Hepatic stellate cell (primary cell): ENCODE measurements at regions not wholly inside any gene's neighbourhood (a gene's known extent, or its start where the extent isn't known, plus 50 kb on each side); places are given as distances from the start of the nearest gene placed in this dataset.
"Not testable (repeated sequence)": the region's sequence is repeated elsewhere in the genome, so short reads cannot be mapped to it uniquely, and the experiment has no call there.

Experiments used
- DNase-seq: peaks from one replicate; pipeline ENCODE4 v3.0.0; 2011; ENCODE audit warnings: low spot score

- DNase-seq = no peak
These were observed 280.0 kb upstream of the CRY1 start for GRCh38 chr12:107373238-107373809.

- DNase-seq = no peak
These were observed 281.0 kb upstream of the CRY1 start for GRCh38 chr12:107374161-107374840.

GRCh38 chr12:107375231-107375630 is 281.9 kb upstream of the CRY1 start:
- DNase-seq = no peak

GRCh38 chr12:107377596-107378385 is 284.4 kb upstream of the CRY1 start:
- no peak for DNase-seq

- no peak for DNase-seq
These were observed 285.3 kb upstream of the CRY1 start for GRCh38 chr12:107378609-107379008.

GRCh38 chr12:107379142-107379851 is 285.9 kb upstream of the CRY1 start:
- DNase-seq = not testable (repeated sequence)

- DNase-seq = no peak
These were observed 286.7 kb upstream of the CRY1 start for GRCh38 chr12:107379852-107380567.

- DNase-seq = no peak
These were observed 291.3 kb upstream of the CRY1 start for GRCh38 chr12:107384645-107385044.

GRCh38 chr12:107385509-107385908 is 292.2 kb upstream of the CRY1 start:
- DNase-seq = no peak

GRCh38 chr12:107386569-107386968 is 293.2 kb upstream of the CRY1 start:
- no peak for DNase-seq

- no peak for DNase-seq
These were observed 294.9 kb upstream of the CRY1 start for GRCh38 chr12:107388263-107388662.

- no peak for DNase-seq
These were observed 295.2 kb upstream of the PWP1 start for GRCh38 chr12:107390414-107390813.

GRCh38 chr12:107393043-107393717 is 292.4 kb upstream of the PWP1 start:
- no peak for DNase-seq

- no peak for DNase-seq
These were observed 290.9 kb upstream of the PWP1 start for GRCh38 chr12:107394693-107395092.

GRCh38 chr12:107395817-107396216 is 289.8 kb upstream of the PWP1 start:
- no peak for DNase-seq

- DNase-seq = no peak
These were observed 288.6 kb upstream of the PWP1 start for GRCh38 chr12:107396991-107397390.

- DNase-seq = no peak
These were observed 287.6 kb upstream of the PWP1 start for GRCh38 chr12:107397890-107398500.

GRCh38 chr12:107399046-107399445 is 286.6 kb upstream of the PWP1 start:
- DNase-seq = no peak

- no peak for DNase-seq
These were observed 284.7 kb upstream of the PWP1 start for GRCh38 chr12:107400686-107401447.
